Fibroblast of lung (primary cell): ENCODE measurements at regions not wholly inside any gene's neighbourhood (a gene's known extent, or its start where the extent isn't known, plus 50 kb on each side); places are given as distances from the start of the nearest gene placed in this dataset.

Experiments used
- DNase-seq, 2 donors: peaks; one replicate each; pipeline versions ENCODE4 v3.0.0 to v3.0.0-alpha.2; 2010; ENCODE audit warnings: low read depth in 2 of 2
- H2AFZ ChIP-seq: 2 replicates; pipeline ENCODE4 v1.5.1; 2012; ENCODE audit warnings: low read length, control low read depth, inconsistent platforms
- H3K27ac ChIP-seq: 2 replicates; pipeline ENCODE4 v1.5.1; 2011; ENCODE audit warnings: low read length, control low read depth; ENCODE audit not compliant: insufficient read depth
- H3K27me3 ChIP-seq: 2 replicates; pipeline ENCODE4 v1.5.1; 2011; ENCODE audit warnings: mild to moderate bottlenecking, low read length; ENCODE audit not compliant: control insufficient read depth, insufficient read depth
- H3K36me3 ChIP-seq: 2 replicates; pipeline ENCODE4 v1.5.1; 2011; ENCODE audit warnings: low read length; ENCODE audit not compliant: control insufficient read depth, insufficient read depth
- H3K4me1 ChIP-seq: 2 replicates; pipeline ENCODE4 v1.5.1; 2011; ENCODE audit warnings: low read length; ENCODE audit not compliant: control insufficient read depth, insufficient read depth; ENCODE audit errors: extremely low read depth
- H3K4me2 ChIP-seq: 2 replicates; pipeline ENCODE4 v1.5.1; 2011; ENCODE audit warnings: low read length, control low read depth; ENCODE audit not compliant: insufficient read depth; ENCODE audit errors: extremely low read depth
- H3K4me3 ChIP-seq, 4 experiments: fragments of 200-600 bp in 1 of 4; sonication (generic) in 1 of 4; replicated peaks in 1 of 4; 2 replicates each; pipeline ENCODE4 v1.5.1; 2011 to 2016; ENCODE audit warnings: low read length in 4 of 4, low read depth in 3 of 4, mild to moderate bottlenecking in 3 of 4, control low read depth in 2 of 4, inconsistent platforms in 1 of 4, mixed read lengths in 1 of 4; ENCODE audit not compliant: insufficient read depth in 1 of 4; ENCODE audit errors: control extremely low read depth in 1 of 4
- H3K79me2 ChIP-seq: 2 replicates; pipeline ENCODE4 v1.5.1; 2012; ENCODE audit warnings: mild to moderate bottlenecking, low read length, inconsistent platforms; ENCODE audit not compliant: control insufficient read depth, insufficient read depth
- H3K9ac ChIP-seq: 2 replicates; pipeline ENCODE4 v1.5.1; 2011; ENCODE audit warnings: mild to moderate bottlenecking, low read length, control low read depth; ENCODE audit not compliant: insufficient read depth
- H3K9me3 ChIP-seq: 2 replicates; pipeline ENCODE4 v1.5.1; 2012; ENCODE audit warnings: low read depth, low read length; ENCODE audit not compliant: control insufficient read depth, insufficient read depth
- H4K20me1 ChIP-seq: 2 replicates; pipeline ENCODE4 v1.5.1; 2011; ENCODE audit warnings: low read length; ENCODE audit not compliant: control insufficient read depth, insufficient read depth; ENCODE audit errors: extremely low read depth
- CTCF ChIP-seq, 2 donors: IDR thresholded peaks in 1 of 2; conservative IDR thresholded peaks in 1 of 2; 1 replicate in 1 of 2; 2 replicates in 1 of 2; pipeline ENCODE4 v1.5.1; 2011 to 2012; ENCODE audit warnings: low read length in 2 of 2, control low read depth in 1 of 2, inconsistent platforms in 1 of 2, low read depth in 1 of 2, mild to moderate bottlenecking in 1 of 2
- EZH2 ChIP-seq: IDR thresholded peaks from 2 replicates; pipeline ENCODE4 v1.5.1; 2012; ENCODE audit warnings: low read length, control low read depth, mild to moderate bottlenecking; ENCODE audit errors: missing control alignments

- Histone ChIP-seq H4K20me1 (no peaks in the 10 kb centered on the region), H3K4me2 (no peak overlapping the region), H3K79me2 (no peaks in the 10 kb centered on the region), H3K27ac (no peak overlapping the region), H3K4me3 (no peak overlapping the region), H3K27me3 (no peaks in the 10 kb centered on the region), H2AFZ (no peak overlapping the region), H3K36me3 (no peaks in the 10 kb centered on the region), H3K9me3 (no peaks in the 10 kb centered on the region), H3K4me1 (no peaks in the 10 kb centered on the region), H3K9ac (no peak overlapping the region)
- DNase-seq: peak; percentile 48 to 56
- TF ChIP-seq CTCF (conservative IDR thresholded peaks at IDR 0.05 in 1 of 2, IDR thresholded peaks at IDR 0.05 in 1 of 2; ENCODE audit: low read depth in 1 of 2, low read length in 2 of 2): no peak
- no peak for TF ChIP-seq EZH2
These were observed 132.5 kb upstream of the NEDD9 start for GRCh38 chr6:11364971-11365397.

GRCh38 chr6:11363881-11364576 lies 131.6 kb upstream of the NEDD9 start:
- no peaks in the 10 kb centered on the region for H3K4me1 ChIP-seq
- TF ChIP-seq EZH2: no peak
- TF ChIP-seq CTCF (conservative IDR thresholded peaks at IDR 0.05 in 1 of 2, IDR thresholded peaks at IDR 0.05 in 1 of 2; ENCODE audit: low read depth in 1 of 2, low read length in 2 of 2): no peak
- H2AFZ ChIP-seq: no peak overlapping the region
- no peak overlapping the region for H3K4me3 ChIP-seq
- H3K27ac ChIP-seq: no peak overlapping the region
- no peak overlapping the region for H3K9ac ChIP-seq
- H4K20me1 ChIP-seq: no peaks in the 10 kb centered on the region
- no peak for DNase-seq
- H3K79me2 ChIP-seq: no peaks in the 10 kb centered on the region
- H3K9me3 ChIP-seq: no peaks in the 10 kb centered on the region
- H3K27me3 ChIP-seq: no peaks in the 10 kb centered on the region
- no peaks in the 10 kb centered on the region for H3K36me3 ChIP-seq
- H3K4me2 ChIP-seq: no peak overlapping the region

- no peak overlapping the region for H3K27ac ChIP-seq
- H2AFZ ChIP-seq: no peak overlapping the region
- H3K27me3 ChIP-seq: no peaks in the 10 kb centered on the region
- TF ChIP-seq CTCF (conservative IDR thresholded peaks at IDR 0.05 in 1 of 2, IDR thresholded peaks at IDR 0.05 in 1 of 2; ENCODE audit: low read depth in 1 of 2, low read length in 2 of 2) (no peak), EZH2 (no peak)
- no peak for DNase-seq
- H3K4me3 ChIP-seq: no peak overlapping the region
- H3K9me3 ChIP-seq: no peaks in the 10 kb centered on the region
- no peaks in the 10 kb centered on the region for H3K79me2 ChIP-seq
- H3K4me2 ChIP-seq: no peak overlapping the region
- H3K36me3 ChIP-seq: no peaks in the 10 kb centered on the region
- no peaks in the 10 kb centered on the region for H3K4me1 ChIP-seq
- H3K9ac ChIP-seq: no peak overlapping the region
- H4K20me1 ChIP-seq: no peaks in the 10 kb centered on the region
These were observed 130.1 kb upstream of the NEDD9 start for GRCh38 chr6:11362564-11362963.
